NB4 (cell line): ENCODE measurements at regions not wholly inside any gene's neighbourhood (a gene's known extent, or its start where the extent isn't known, plus 50 kb on each side); places are given as distances from the start of the nearest gene placed in this dataset.

Source experiments
- MYC ChIP-seq: IDR thresholded peaks from 2 replicates; pipeline ENCODE4 v1.6.1; 2011; ENCODE audit warnings: low read depth, low read length
- POLR2A ChIP-seq: IDR thresholded peaks from 2 replicates; pipeline ENCODE4 v1.6.1; 2011; ENCODE audit warnings: mild to moderate bottlenecking; ENCODE audit not compliant: insufficient read length; ENCODE audit errors: extremely low read depth
- TF ChIP-seq, protein P1 (sequence below): IDR thresholded peaks from one replicate; pipeline ENCODE4 v1.5.1; 2012; ENCODE audit warnings: low read depth, low read length
- TF ChIP-seq, protein P2 (sequence below): IDR thresholded peaks from 2 replicates; pipeline ENCODE4 v1.6.1; 2011; ENCODE audit warnings: low read depth, low read length

DNA sequence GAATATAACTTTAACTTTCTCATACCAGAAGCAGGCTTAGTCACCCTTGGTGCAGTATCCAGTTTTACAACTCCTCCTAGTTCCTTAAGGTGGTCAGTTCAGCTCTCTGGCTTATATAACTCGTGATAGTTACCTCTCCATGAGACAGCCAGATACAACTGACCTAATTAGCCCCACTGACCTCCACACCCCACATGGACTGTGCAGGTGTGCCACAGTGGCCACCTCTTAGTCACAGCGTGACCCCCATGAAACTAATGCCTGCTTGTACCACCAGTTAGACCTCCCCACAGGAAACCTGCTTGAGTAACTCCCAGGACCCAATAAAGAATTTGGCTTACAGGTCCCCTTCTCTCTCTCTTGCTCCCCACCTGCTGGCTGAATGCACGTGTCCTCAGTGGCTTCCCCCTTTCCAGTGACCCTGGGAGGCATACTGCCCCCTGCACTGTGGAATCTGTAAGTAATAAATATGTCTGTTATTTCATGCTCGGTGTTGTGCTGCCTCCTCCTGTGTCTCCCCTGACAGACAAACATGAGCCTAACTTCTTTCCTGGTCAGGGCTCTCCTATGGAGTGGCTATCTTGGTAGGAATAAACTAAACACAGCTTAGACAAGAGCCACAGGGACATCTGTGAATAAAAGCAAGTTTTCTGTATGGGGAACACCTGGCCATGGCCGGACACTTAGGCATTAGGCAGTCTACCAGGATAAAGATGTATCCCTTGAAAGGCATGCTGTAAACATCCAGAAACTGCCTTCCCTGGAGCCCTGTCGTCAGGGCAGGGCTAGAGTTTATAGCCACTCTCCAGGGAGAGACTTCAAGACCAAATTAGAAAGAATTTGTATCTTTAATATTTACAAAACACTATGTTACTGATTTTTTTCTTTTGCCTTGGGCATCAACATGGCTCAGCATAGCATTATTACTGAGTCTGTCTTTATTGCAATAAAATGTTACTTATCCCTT lies 209.7 kb upstream of the BOD1L1 start:
- TF ChIP-seq POLR2A: no peak
- TF ChIP-seq, protein P1, sequence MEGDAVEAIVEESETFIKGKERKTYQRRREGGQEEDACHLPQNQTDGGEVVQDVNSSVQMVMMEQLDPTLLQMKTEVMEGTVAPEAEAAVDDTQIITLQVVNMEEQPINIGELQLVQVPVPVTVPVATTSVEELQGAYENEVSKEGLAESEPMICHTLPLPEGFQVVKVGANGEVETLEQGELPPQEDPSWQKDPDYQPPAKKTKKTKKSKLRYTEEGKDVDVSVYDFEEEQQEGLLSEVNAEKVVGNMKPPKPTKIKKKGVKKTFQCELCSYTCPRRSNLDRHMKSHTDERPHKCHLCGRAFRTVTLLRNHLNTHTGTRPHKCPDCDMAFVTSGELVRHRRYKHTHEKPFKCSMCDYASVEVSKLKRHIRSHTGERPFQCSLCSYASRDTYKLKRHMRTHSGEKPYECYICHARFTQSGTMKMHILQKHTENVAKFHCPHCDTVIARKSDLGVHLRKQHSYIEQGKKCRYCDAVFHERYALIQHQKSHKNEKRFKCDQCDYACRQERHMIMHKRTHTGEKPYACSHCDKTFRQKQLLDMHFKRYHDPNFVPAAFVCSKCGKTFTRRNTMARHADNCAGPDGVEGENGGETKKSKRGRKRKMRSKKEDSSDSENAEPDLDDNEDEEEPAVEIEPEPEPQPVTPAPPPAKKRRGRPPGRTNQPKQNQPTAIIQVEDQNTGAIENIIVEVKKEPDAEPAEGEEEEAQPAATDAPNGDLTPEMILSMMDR: no peak
- no peak for TF ChIP-seq MYC
- TF ChIP-seq, protein P2, sequence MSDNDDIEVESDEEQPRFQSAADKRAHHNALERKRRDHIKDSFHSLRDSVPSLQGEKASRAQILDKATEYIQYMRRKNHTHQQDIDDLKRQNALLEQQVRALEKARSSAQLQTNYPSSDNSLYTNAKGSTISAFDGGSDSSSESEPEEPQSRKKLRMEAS: no peak
